Kidney epithelial cell (primary cell): ENCODE measurements at regions not wholly inside any gene's neighbourhood (a gene's known extent, or its start where the extent isn't known, plus 50 kb on each side); places are given as distances from the start of the nearest gene placed in this dataset.
"Not testable (repeated sequence)": the region's sequence is repeated elsewhere in the genome, so short reads cannot be mapped to it uniquely, and the experiment has no call there.

ENCODE experiments used
- DNase-seq: peaks from one replicate; pipeline ENCODE4 v3.0.0-alpha.2; 2010; ENCODE audit warnings: low read depth
- H3K27me3 ChIP-seq: 2 replicates; pipeline ENCODE4 v1.6.0; 2011; ENCODE audit warnings: low read length; ENCODE audit not compliant: control insufficient read depth, insufficient read depth
- H3K36me3 ChIP-seq: 2 replicates; pipeline ENCODE4 v1.5.1; 2011; ENCODE audit warnings: low read length; ENCODE audit not compliant: control insufficient read depth, insufficient read depth
- H3K4me3 ChIP-seq: 2 replicates; pipeline ENCODE4 v1.5.1; 2011; ENCODE audit warnings: low read depth, mild to moderate bottlenecking, control low read depth, low read length
- CTCF ChIP-seq: IDR thresholded peaks from 2 replicates; pipeline ENCODE4 v1.5.1; 2011; ENCODE audit warnings: mild to moderate bottlenecking, moderate library complexity, low read length, control low read depth, inconsistent platforms; ENCODE audit not compliant: insufficient read depth, poor library complexity, severe bottlenecking

DNA sequence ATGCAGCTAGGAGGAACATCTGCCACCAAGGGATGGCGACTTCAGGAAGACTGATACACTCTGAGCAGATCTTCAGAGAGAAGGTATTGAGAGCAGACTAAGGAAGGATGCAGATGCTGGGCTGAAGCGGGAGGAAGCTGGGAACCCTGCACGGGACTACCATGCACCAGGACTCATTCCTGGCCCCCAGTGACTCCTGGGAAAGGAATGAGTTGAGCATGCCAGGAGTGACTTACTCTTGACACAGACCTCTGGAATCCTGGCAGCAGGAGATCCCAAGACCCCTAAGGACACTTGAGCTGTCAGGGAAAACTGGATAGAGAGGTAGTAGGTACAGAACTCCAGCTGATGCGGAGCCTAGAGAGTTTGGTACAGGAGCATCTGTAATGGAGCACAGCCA is 336.1 kb downstream of the RPS29 start:
- DNase-seq = no peak
- no peaks in the 10 kb centered on the region for H3K27me3 ChIP-seq
- TF ChIP-seq CTCF = no peak
- H3K4me3 ChIP-seq = no peak overlapping the region
- H3K36me3 ChIP-seq = no peaks in the 10 kb centered on the region

- no peak for TF ChIP-seq CTCF
- DNase-seq = no peak
- no peaks in the 10 kb centered on the region for H3K36me3 ChIP-seq
- no peak overlapping the region for H3K4me3 ChIP-seq
- no peaks in the 10 kb centered on the region for H3K27me3 ChIP-seq
These were observed 337.2 kb downstream of the RPS29 start for GRCh38 chr14:49249022-49249421.

DNA sequence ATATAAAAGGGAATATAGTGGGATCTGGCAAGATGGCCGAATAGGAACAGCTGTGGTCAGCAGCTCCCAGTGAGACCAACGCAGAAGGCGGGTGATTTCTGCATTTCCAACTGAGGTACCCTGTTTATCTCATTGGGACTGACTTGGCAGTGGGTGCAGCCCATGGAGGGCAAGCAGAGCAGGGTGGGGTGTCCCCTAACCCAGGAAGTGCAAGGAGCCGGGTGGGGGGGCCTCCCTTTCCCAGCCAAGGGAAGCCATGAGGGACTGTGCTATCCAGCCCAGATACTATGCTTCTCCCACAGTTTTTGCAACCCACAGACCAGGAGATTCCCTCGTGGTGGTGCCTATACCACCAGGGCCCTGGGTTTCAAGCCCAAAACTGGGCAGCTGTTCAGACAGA is 342.4 kb downstream of the RPS29 start:
- DNase-seq, H3K27me3 ChIP-seq, H3K4me3 ChIP-seq, H3K36me3 ChIP-seq: not testable (repeated sequence)

DNA sequence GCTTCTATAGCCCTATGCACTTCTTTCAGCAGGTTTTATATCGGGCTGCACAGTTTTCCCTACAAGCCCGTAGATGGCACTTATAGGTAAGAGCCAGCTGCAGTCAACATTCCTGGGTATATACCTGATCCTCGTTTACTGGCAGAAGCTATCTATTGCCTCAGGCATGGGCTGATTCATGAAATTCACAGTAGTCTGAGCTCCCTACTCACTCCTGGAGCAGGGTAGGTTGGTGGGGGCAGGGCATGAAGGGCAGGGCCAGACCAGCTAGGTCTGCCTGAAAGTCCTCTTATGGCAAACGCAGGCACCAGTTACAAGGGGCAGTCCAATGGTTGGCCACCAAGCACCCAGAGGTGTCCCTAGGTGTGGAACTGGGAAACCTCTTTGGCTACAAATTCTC is 345.8 kb downstream of the RPS29 start:
- DNase-seq = no peak
- H3K4me3 ChIP-seq = no peak overlapping the region
- H3K27me3 ChIP-seq = no peaks in the 10 kb centered on the region
- no peak for TF ChIP-seq CTCF
- H3K36me3 ChIP-seq = no peaks in the 10 kb centered on the region

DNA sequence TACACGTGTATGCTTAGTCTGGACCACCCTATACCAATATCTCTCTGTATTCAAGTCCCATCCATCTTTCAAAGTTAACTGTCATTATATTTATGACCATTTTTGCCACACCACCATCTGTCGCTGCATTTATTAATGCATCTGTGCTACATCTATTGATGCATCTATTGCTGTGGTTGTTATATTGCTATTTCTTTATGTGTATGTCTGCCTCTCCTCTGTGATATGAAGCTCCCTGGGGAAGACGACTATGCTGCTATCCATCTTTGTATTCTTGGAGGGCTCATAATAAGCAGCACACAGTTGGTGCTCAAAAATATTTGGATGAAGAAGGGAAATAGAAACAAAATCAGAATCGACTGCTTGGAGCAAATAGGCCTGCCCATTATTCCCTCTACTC is 357.6 kb downstream of the RPS29 start:
- no peak for TF ChIP-seq CTCF
- H3K4me3 ChIP-seq = no peak overlapping the region
- no peaks in the 10 kb centered on the region for H3K27me3 ChIP-seq
- DNase-seq = no peak
- H3K36me3 ChIP-seq = no peaks in the 10 kb centered on the region

- no peak for DNase-seq
- Histone ChIP-seq H3K36me3 (no peaks in the 10 kb centered on the region), H3K4me3 (no peak overlapping the region), H3K27me3 (no peaks in the 10 kb centered on the region)
- no peak for TF ChIP-seq CTCF
These were observed 364.9 kb downstream of the RPS29 start for GRCh38 chr14:49221316-49221715.
